Suppressor macrophage treated with lipopolysaccharide for 4 hours (primary cell): ENCODE measurements at regions not wholly inside any gene's neighbourhood (a gene's known extent, or its start where the extent isn't known, plus 50 kb on each side); places are given as distances from the start of the nearest gene placed in this dataset.

Source experiments
- DNase-seq: peaks from one replicate; pipeline ENCODE4 v3.0.0-alpha.2; 2020

DNA sequence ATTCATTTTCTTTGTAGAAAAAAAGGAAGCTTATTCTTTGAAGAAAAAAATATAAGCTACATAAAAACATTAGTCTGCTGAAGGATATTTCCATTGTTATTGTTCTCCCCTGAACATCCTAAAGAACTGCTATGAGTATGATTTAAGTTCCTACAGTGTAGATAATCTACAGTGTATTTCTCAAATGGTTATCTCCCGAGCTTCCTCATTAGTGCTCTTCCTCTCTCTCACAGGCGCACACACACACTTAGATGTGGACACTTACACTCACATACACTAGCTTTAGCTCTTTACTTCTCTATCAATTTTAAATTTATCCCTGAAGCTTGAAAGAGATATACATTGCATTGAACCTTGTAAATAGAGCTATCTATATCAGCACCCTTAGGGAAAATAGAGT lies 681.0 kb downstream of the KCNJ3 start:
- no peak for DNase-seq

DNA sequence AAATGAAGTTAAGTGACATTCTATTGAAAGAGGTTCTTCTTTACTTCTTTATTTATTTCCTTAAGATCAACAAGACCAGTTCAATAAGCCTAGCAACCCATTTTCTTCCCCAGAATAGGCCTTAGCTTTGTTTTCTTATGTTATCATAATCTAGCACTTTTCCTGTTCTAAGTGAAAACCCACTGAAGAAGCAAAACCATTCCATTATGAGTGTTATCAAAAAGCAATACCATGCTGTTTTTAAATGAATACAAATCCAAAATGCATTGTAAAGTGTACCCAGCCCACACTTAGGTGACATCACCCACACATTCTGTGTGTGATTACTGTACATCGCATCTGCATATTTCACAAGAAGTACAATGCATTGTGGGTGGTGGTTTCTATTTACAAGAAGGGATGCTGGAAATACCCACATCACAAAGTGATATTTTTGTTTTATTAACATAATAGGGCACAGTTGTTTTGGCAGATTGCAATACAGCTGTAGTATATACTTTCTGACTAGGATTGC lies 679.5 kb downstream of the KCNJ3 start:
- peak; percentile 21 for DNase-seq

DNA sequence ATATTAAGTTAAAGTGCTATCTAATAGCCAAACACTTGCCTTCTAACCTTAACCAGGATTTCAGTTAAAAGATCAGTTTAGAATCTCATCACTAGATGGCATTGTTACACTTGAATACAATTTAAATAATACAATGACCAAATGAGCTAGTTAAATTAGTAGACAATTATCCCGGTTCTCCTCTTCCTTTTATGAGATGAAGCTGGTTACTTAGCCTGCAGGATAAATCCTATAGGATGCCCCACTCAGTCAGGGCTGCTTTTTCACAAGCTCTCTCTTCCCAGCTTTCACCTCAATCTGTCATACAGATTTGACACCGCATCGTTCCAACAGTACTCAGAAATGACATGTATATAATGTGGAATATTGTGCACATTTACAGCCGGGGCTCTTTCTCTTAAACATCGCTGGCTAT lies 678.8 kb downstream of the KCNJ3 start:
- DNase-seq: peak; percentile 41

DNA sequence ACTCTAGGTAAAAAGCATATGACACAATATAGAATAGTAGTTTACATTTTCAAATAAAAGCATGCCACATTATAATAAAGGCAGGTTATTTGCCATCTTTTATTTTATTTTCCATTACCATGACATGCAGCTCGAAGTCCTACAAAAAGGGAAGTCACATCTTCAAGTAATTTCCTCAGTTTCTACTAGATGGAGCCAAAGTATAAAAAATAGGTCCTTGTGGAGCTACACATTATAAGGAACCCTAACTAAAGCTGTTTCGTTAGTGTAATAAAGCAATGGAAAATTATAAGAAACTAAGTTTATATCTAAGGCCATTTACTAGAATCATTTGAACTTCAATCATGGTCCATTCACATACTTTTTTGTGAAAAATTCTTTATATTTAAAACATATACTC lies 674.5 kb downstream of the KCNJ3 start:
- DNase-seq: peak; percentile 36

DNA sequence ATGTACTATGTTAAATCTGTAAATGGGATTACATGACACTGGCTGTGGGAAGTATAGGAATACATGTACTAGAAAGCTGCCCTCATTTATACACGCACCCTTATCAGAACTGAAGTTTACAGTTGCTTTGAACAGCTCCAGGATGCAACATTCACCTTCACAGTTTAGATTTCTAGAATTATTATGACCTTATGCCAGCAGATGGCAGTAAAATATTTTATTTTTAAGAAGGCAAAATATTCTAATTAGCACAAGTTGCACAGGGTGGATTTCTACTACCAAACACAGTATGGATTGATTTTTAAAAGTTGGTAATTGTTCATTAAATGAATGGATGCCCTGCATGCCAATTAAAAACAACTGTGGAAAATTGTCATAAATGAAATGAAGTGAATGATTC lies 670.4 kb downstream of the KCNJ3 start:
- DNase-seq: peak; percentile 9

DNA sequence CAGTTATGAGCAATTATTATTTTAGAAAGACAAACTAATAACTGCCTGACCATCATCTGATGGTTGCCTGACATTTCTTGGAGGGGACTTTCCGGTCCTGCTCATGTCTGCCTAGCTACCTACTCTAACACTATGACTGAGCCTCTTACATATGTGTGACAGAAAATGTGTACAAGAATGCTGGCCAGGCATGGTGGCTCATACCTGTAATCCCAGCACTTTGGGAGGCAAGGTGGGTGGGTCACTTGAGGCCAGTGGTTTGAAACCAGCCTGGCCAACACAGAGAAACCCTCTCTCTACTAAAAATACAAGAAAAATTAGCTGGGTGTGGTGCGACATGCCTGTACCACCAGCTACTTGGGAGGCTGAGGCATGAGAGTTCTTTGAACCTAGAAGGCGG lies 666.3 kb downstream of the KCNJ3 start:
- no peak for DNase-seq

DNA sequence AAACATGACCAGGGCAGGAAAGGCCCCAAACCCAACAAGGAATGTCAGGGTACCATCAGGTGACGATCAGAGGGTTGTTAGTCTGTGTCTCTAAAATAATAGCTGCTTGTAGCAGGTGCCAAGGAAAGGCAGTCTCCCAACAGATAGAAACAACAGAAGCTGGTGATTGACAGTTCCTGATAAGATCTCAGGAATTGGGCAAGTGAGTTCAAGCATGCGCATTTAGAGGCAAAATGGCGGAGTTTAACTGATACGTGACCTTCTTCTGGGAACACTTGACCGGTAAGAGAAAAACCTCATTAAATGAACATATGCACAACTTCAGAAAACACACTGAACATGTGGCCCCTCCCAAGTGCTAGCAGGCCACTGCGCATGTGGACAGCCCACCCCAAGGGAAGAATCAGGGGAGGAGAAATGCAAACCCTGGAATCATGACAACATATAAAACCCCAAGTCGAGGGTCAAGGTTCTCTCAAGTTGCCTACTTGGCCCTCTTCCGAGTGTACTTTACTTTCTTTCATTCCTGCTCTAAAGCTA lies 664.9 kb downstream of the KCNJ3 start:
- DNase-seq: no peak

DNA sequence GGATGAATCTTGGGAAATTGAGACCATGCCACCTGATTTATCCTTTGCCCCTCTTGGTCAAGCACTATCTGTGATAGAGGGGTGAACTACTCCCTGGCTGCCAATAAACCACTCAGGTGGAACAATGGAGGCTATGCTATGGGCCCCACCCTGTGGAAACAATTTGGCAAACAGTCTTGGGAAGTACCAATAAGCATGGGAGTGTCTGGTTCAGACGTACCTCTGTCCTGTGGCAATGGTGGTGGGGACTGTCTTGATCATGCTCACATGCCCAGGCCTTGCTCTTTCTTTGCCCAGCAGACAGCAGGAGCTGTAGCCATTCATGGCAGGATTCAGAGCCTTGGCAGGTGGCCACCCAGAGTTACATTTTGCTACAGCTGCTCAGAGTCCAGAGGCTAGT lies 658.7 kb downstream of the KCNJ3 start:
- no peak for DNase-seq

DNA sequence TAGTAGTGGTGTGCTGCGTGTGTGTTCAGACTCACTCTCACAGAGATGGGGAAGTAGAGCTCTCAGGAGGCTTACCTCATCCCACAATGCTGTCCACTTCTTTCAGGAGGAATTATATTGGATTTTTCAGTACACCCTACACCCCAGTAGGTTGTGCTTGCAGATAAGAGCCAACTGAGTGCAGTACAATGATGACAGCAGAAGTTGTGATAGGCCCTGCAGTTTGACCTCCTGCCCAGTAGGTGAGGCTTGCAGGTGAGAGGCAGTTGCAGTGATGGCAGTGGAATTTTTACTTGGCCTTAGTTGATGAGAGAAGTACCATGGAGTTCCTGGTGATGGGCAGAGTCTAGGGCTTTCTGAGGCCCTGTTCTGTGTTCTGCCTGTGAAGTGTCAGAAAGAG lies 657.8 kb downstream of the KCNJ3 start:
- no peak for DNase-seq

DNA sequence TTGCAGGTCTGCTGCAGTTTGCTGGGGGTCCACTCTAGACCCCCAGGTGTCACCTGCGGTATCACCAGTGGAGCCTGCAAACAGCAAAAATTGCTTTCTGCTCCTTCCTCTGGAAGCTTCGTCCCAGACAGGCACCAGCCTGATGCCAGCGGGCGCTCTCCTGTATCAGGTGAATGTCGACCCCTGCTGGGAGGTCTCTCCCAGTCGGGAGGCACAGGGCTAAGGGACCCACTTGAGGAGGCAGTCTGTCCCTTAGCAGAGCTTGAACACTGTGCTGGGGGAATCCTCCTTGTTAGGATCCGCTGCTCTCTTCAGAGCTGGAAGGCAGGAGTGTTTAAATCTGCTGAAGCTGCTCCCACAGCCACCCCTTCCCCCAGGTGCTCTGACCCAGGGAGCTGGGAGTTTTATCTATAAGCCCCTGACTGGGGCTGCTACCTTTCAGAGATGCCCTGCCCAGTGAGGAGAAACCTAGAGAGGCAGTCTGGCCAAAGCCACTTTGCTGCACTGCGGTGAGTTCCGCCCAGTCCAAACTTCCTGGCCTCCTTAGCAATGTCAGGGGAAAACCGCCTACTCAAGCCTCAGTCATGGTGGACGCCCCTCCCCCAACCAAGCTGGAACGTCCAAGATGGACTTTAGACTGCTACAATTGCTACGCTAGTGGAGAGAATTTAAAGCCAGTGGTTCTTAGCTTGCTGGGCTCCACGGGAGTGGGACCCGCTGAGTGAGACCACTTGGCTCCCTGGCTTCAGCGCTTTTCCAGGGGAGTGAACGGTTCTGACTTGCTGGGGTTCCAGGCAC lies 652.5 kb downstream of the KCNJ3 start:
- DNase-seq: no peak

DNA sequence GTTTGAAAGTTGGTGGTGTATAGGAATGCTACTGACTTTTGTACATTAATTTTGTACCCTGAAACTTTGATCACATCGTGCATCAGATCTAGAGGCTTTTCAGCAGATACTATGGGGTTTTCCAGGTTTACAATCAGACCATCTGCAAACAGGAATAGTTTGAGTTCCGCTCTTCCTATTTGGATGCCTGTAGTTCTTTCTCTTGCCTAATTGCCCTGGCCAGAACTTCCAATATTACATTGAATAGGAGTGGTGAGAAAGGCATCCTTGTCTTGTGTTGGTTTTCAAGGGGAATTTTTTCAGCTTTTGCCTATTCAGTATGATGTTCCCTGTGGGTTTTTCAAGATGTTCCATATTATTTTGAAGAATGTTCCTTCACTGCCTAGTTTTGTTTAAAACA lies 633.5 kb downstream of the KCNJ3 start:
- no peak for DNase-seq

DNA sequence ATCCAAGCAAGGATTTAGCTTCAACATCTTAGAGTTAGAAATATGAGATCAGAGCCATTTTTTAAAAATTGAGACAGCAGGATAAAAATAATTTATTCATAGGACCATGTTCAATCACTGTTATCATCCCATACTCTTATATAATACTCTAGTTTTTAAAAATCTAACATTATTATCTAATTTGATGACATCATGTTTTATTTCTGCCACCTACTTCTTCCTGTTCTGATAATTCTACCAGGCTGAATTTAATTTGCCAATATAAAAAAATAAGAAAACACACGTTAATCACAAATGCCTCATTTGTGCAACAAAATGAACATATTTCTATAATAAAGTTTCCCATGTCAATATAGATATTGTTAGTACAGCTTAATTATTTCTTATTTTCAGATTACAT lies 621.7 kb downstream of the KCNJ3 start:
- DNase-seq: no peak

DNA sequence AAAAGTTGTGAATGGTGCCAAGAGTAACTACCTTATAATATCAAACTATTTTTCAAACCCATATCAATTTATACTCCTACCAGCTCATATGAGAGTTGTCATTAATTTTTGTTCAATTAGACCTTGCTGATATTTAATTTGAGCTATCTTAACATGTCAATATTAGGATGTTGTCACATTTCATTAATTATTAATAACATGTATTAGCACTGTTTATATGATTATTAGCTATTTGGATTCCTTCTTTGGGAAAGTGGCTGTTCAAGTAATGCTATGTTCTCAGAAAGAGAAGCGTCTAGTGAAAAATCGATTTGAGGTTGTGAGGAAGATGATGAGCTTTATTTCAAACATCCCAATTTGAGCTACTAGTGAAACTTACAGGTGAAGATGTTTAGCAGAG lies 620.2 kb downstream of the KCNJ3 start:
- no peak for DNase-seq

DNA sequence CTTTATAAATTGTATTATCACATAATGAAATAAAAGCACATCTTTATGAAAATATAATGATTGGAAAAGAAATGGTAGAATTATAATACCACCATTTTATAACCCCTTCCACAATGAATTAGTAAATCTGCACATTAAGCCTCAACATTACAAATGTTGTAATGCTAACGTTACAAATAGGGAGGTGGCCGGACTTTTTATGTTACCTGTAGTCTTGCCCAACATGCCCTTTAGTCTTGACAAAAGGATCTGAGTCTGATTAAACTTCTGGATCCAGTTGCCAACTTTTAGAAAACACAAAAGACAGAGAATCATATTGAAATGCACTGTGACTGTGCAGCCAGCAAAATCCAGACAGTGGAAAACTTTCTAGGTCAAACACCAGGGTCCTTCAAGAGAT lies 617.3 kb downstream of the KCNJ3 start:
- DNase-seq: no peak

DNA sequence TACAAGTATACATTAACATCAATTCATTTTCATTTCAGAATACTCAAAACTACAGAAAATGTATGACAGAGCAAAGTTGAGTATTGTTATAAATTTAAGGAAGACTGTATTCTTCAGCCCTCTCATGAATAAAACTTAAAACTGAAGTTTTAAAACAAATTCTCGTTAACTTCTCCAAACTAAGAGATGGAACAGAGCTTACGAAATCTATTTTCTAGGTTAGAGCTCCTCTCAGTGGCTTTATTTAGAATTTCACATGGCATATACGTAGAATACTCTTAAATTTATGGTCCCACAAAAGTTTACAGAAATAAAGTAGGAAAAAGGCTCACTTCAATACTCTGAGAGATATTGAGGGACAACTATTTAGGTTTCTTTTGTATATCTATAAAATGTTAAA lies 612.1 kb downstream of the KCNJ3 start:
- peak; percentile 57 for DNase-seq

DNA sequence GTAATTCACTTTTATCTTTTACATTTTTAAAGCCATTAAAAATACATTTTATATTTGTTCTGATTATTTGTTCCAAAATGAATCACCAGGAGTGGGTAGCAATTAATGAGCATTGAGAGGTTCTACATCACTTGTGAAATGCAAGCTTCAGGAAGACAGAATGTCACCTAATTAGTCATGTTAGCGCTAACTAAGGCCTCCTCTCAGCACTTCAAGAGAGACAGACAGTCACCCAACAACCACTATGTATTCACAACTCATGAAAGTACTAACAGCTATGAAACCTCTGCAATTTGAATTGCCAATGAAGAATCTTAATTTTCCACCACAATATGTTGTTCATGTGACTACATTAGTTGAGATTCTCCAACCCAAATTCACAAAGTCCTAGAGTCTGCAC lies 611.0 kb downstream of the KCNJ3 start:
- no peak for DNase-seq

DNA sequence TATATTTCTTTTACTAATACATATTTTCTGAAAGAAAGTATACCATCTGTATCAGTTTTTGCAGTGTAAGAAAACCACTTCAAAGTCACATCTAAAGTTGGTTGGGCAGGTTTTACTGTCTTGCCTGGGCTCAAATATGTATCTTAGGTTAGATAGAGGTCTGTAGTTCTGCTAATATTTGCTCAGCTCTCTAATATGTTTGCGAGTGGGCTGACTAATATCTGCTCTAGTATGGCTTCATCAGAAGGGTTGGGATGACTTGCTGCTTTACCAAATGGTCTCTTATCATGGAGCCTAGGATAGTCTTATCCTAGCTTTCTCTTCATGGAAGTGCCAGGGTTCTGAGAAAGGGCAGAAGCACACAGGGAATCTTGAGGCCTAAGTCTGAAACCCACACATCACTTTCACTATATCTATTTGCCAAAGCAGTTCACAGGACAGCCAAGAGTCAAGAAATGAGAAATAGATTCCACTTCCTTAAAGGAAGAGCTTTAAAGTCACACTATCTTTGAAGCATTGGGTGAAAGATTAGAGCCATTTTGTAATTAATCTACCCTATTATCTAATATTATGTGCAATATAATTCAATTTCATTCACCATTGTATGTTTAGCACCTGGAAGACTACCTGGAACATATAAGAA lies 610.0 kb downstream of the KCNJ3 start:
- DNase-seq: no peak

DNA sequence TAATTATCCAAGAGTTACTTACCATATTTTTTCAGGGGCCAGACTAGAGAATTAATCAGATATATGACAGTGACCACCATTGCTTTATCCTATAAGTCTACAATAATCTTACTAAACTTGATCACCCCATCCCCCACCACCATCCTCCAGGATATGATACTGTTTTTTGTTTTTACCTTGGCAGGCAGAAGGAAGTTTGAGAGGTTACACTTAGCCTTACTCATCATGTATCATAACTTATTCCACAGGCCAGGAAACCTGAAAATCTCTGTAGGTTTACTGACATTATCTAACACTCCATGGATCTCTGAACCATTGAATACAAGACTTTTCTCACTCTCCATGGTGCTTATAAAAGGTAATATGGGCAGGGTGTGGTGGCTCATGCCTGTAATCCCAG lies 602.7 kb downstream of the KCNJ3 start:
- no peak for DNase-seq

DNA sequence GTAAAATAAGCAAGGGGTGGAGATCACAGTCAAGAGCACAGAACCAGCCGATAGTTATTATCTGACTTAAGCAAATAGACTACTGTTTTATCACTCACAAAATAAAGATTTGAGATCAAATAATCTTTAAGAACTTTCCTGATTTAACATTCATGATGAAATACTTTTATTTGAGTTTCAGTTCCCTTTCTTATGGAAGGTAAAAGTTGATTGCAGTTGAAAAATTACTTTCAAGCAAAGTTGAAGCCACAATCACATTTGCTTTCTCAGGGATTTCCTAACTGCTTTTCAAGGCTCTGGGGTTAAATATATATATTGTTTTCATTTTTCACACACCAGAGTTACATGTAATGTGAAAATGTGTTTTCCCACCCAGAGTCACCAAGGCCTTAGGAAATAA lies 599.5 kb downstream of the KCNJ3 start:
- no peak for DNase-seq

DNA sequence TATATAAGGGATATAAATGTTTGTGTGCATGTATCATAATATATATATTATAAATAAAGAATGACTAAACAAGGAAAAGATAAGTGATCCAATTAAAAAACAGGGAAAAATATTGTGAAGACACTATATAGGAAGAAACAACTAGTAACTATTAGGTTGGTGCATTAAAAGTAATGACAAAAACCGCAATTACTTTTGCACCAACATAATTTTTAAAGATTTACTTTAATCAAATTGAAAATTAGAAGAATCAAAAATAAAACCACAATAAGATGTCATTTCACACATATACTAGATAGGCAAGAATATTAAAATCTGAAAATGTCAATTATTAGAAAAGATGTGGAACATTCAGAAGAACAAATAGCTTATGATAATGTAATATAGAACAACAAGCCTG lies 595.9 kb downstream of the KCNJ3 start:
- DNase-seq: no peak

DNA sequence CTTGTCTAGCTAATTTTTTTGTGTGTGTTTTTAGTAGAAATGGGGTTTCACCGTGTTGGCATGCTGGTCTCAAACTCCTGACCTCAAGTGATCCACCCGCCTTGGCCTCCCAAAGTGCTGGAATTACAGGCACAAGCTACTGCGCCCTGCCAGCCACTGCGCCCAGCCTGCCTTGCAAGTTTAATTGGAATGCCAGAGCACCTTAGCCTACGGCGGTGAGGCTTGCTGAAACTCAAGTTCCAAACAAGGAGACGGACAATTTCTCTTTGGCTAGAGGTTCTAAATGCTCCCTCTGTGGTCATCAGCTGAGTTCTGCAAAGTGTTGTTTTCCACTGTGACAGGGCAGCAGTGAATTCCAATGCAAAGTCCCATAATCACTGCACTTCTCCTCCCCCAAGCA lies 583.4 kb downstream of the KCNJ3 start:
- no peak for DNase-seq

DNA sequence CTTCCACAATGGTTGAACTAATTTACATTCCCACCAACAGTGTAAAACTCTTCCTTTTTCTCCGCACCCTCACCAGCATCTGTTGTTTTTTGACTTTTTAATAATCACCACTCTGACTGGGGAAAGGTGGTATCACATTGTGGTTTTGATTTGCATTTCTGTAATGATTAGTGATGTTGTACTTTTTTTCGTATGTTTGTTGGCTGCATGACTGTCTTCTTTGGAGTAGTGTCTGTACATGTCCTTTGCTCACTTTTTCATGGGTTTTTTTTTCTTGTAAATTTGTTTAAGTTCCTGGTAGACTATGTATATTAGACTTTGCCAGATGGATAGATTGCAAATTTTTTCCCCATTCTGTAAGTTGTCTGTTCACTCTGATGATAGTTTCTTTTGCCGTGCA lies 574.8 kb downstream of the KCNJ3 start:
- no peak for DNase-seq

DNA sequence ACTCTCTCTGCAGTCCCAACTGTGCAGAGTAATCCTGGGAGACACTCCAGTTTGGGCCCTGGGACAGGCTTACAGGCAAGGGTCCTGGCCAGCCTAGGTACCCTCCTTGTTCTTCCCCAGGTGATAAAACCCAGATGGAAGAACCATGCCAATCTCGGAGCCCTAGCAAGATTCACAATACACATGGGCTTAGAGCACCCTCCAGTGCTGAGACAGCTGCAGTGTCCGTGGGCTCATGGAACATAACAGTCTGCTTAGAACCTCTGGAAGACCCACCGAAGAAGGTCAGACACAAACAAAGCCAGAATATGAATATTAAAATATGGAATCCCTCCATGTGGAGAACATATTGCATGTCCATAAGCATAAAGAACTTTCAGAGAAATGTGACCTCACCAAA lies 568.1 kb downstream of the KCNJ3 start:
- DNase-seq: no peak

DNA sequence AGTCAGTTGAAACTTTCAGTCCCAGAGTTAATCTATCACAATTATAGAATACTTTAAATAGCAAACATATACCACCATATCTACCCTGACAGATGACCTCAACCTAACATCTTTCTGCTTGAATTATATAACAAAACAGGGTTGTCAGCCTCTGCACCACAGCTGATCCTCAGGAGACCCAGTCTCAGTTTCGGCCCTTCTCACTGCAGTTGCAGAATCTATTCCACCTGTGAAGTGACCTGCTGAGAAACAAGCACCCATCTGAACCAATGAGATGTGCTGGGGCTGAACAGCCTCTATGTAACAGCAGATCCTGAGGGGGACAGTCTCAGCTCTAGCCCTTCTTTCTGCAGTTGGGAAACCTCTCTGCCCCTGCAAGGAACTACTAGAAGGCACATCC lies 567.6 kb downstream of the KCNJ3 start:
- DNase-seq: no peak
